ENCODE measurements at regions not wholly inside any gene's neighbourhood (a gene's known extent, or its start where the extent isn't known, plus 50 kb on each side); places are given as distances from the start of the nearest gene placed in this dataset.

GRCh38 chr6:144885817-144886216 is 600.7 kb downstream of the UTRN start:
- TF ChIP-seq EZH2 (optimal IDR thresholded peaks at IDR 0.05; ENCODE audit: low read depth, low read length) = no peak
- TF ChIP-seq, protein P1, sequence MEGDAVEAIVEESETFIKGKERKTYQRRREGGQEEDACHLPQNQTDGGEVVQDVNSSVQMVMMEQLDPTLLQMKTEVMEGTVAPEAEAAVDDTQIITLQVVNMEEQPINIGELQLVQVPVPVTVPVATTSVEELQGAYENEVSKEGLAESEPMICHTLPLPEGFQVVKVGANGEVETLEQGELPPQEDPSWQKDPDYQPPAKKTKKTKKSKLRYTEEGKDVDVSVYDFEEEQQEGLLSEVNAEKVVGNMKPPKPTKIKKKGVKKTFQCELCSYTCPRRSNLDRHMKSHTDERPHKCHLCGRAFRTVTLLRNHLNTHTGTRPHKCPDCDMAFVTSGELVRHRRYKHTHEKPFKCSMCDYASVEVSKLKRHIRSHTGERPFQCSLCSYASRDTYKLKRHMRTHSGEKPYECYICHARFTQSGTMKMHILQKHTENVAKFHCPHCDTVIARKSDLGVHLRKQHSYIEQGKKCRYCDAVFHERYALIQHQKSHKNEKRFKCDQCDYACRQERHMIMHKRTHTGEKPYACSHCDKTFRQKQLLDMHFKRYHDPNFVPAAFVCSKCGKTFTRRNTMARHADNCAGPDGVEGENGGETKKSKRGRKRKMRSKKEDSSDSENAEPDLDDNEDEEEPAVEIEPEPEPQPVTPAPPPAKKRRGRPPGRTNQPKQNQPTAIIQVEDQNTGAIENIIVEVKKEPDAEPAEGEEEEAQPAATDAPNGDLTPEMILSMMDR (IDR thresholded peaks at IDR 0.05; ENCODE audit: low read length) = no peak
- no peak for TF ChIP-seq EZH2phosphoT487 (IDR thresholded peaks at IDR 0.05; ENCODE audit: low read length)
- H4K20me1 ChIP-seq (ENCODE audit: insufficient read depth, low read length) = no peaks in the 10 kb centered on the region
- no peak overlapping the region for H3K9ac ChIP-seq (ENCODE audit: low read length)
- H3F3A ChIP-seq (ENCODE audit: insufficient read depth, low read length) = no peaks in the 10 kb centered on the region
- no peaks in the 10 kb centered on the region for H3K9me3 ChIP-seq (replicated peaks; ENCODE audit: insufficient read depth, low read length)
- H2AFZ ChIP-seq (ENCODE audit: low read length) = no peak overlapping the region
- H3K4me2 ChIP-seq (ENCODE audit: low read depth, low read length) = no peak overlapping the region
- H3K4me1 ChIP-seq (ENCODE audit: low read length) = no peaks in the 10 kb centered on the region
- no peak overlapping the region for H3K27ac ChIP-seq (ENCODE audit: low read length)
- no peaks in the 10 kb centered on the region for H3K27me3 ChIP-seq (replicated peaks; ENCODE audit: insufficient read depth, low read length)
- H3K4me3 ChIP-seq (ENCODE audit: low read length) = no peak overlapping the region
- no peaks in the 10 kb centered on the region for H3K36me3 ChIP-seq (replicated peaks; ENCODE audit: insufficient read depth, low read length)
- H3K9me2 ChIP-seq (replicated peaks; ENCODE audit: insufficient read depth, low read length) = no peaks in the 10 kb centered on the region
- no peak for DNase-seq
- no peaks in the 10 kb centered on the region for H3K79me2 ChIP-seq (ENCODE audit: low read length)

- TF ChIP-seq, protein P1 (IDR thresholded peaks at IDR 0.05; ENCODE audit: low read length) = no peak
- TF ChIP-seq EZH2phosphoT487 (IDR thresholded peaks at IDR 0.05; ENCODE audit: low read length) = no peak
- no peak for TF ChIP-seq EZH2 (optimal IDR thresholded peaks at IDR 0.05; ENCODE audit: low read depth, low read length)
- no peak overlapping the region for H3K4me2 ChIP-seq (ENCODE audit: low read depth, low read length)
Observed at GRCh38 chr6:144886682-144887081, 601.5 kb downstream of the UTRN start.

DNA sequence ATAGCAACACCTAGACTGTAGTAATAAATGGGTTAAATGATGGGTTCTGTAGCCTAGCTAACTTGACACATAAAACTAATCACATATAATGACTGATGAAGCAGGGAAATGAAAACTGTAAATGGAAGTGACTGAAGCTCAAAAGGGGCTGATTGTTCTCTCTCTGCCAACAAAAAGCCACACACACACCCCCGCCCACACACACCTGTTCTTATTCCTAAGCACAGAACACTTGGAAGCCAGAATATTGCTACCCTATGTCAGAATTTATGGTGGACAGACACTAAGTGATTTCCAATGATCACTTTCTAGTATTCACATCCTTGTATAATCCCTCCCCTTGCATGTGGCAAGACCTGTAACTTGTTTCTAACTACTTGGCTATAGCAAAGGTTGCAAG is 603.5 kb downstream of the UTRN start:
- no peak overlapping the region for H3K27ac ChIP-seq (ENCODE audit: low read length)
- H3K4me1 ChIP-seq (ENCODE audit: low read length) = no peaks in the 10 kb centered on the region
- H3K36me3 ChIP-seq (replicated peaks; ENCODE audit: insufficient read depth, low read length) = no peaks in the 10 kb centered on the region
- H3K9me2 ChIP-seq (replicated peaks; ENCODE audit: insufficient read depth, low read length) = no peaks in the 10 kb centered on the region
- no peak overlapping the region for H3K4me3 ChIP-seq (ENCODE audit: low read length)
- no peak overlapping the region for H2AFZ ChIP-seq (ENCODE audit: low read length)
- H3F3A ChIP-seq (ENCODE audit: insufficient read depth, low read length) = no peaks in the 10 kb centered on the region
- H3K4me2 ChIP-seq (ENCODE audit: low read depth, low read length) = no peak overlapping the region
- DNase-seq = no peak
- TF ChIP-seq, protein P1 (IDR thresholded peaks at IDR 0.05; ENCODE audit: low read length) = no peak
- TF ChIP-seq EZH2 (optimal IDR thresholded peaks at IDR 0.05; ENCODE audit: low read depth, low read length) = no peak
- TF ChIP-seq EZH2phosphoT487 (IDR thresholded peaks at IDR 0.05; ENCODE audit: low read length) = no peak
- no peaks in the 10 kb centered on the region for H4K20me1 ChIP-seq (ENCODE audit: insufficient read depth, low read length)
- H3K27me3 ChIP-seq (replicated peaks; ENCODE audit: insufficient read depth, low read length) = no peaks in the 10 kb centered on the region
- H3K9ac ChIP-seq (ENCODE audit: low read length) = no peak overlapping the region
- no peaks in the 10 kb centered on the region for H3K79me2 ChIP-seq (ENCODE audit: low read length)
- no peaks in the 10 kb centered on the region for H3K9me3 ChIP-seq (replicated peaks; ENCODE audit: insufficient read depth, low read length)

More at GRCh38 chr6:144886682-144887081, 601.5 kb downstream of the UTRN start:
- Histone ChIP-seq H2AFZ (ENCODE audit: low read length) (no peak overlapping the region), H3F3A (ENCODE audit: insufficient read depth, low read length) (no peaks in the 10 kb centered on the region), H4K20me1 (ENCODE audit: insufficient read depth, low read length) (no peaks in the 10 kb centered on the region), H3K9ac (ENCODE audit: low read length) (no peak overlapping the region), H3K9me2 (replicated peaks; ENCODE audit: insufficient read depth, low read length) (no peaks in the 10 kb centered on the region), H3K9me3 (replicated peaks; ENCODE audit: insufficient read depth, low read length) (no peaks in the 10 kb centered on the region), H3K27ac (ENCODE audit: low read length) (no peak overlapping the region), H3K4me3 (ENCODE audit: low read length) (no peak overlapping the region), H3K79me2 (ENCODE audit: low read length) (no peaks in the 10 kb centered on the region), H3K4me1 (ENCODE audit: low read length) (no peaks in the 10 kb centered on the region), H3K36me3 (replicated peaks; ENCODE audit: insufficient read depth, low read length) (no peaks in the 10 kb centered on the region), H3K27me3 (replicated peaks; ENCODE audit: insufficient read depth, low read length) (no peaks in the 10 kb centered on the region)
- no peak for DNase-seq
